H7 (cell line): ENCODE measurements at regions not wholly inside any gene's neighbourhood (a gene's known extent, or its start where the extent isn't known, plus 50 kb on each side); places are given as distances from the start of the nearest gene placed in this dataset.
A peak's percentile ranks its signal among the peaks of the same experiment; 100 is the strongest.

Source experiments
- DNase-seq: peaks from one replicate; pipeline ENCODE4 v3.0.0; 2012
- H3K27me3 ChIP-seq: 2 replicates; pipeline ENCODE4 v1.6.0; 2011; ENCODE audit warnings: mild to moderate bottlenecking, low read length; ENCODE audit not compliant: control insufficient read depth, insufficient read depth
- H3K36me3 ChIP-seq: replicated peaks from 2 replicates; pipeline ENCODE4 v1.5.1; 2011; ENCODE audit warnings: low read length; ENCODE audit not compliant: control insufficient read depth, insufficient read depth
- H3K4me3 ChIP-seq: 2 replicates; pipeline ENCODE4 v1.5.1; 2011; ENCODE audit warnings: low read depth, mild to moderate bottlenecking, control low read depth, low read length, moderate library complexity; ENCODE audit not compliant: insufficient read depth

DNA sequence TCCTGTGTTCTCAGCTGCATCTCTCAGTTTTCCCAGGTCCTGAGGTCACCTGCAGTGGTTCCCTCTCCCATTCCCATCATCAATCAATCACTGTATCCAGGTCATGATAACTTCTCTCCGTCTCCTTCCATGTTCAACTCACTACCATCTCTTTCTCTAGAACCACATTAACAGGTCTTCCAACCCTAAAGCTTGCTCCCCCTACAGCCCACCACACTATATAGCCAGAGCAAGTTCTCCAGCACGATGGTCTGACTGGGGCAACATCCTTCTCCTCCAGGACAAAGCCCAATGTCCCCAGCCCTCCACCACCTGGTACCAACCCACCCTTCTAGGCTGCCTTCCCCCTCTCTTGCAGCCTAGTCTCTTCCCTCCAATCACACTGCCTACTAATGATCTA is 241.6 kb downstream of the CDK5RAP2 start:
- H3K27me3 ChIP-seq = no peaks in the 10 kb centered on the region
- H3K36me3 ChIP-seq = no peaks in the 10 kb centered on the region

DNA sequence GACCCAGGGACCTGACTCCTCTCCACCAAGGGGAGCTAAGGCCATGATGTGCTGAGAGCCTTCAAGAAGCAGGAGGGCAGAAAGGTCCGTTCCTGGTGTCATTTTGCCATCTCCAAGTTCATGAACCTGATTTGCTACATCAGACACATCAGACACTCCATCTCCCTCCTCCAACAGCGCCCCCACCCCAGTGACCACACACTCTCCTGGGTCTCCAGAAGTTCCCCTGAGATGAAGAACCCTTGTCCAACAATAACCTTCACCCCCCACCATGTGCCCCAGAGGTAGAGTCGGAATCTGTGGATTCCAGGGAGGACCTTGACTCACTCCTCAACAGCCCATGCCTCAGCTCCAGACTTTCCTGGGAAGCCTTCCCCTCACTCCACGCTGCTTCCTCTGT is 242.8 kb downstream of the CDK5RAP2 start:
- H3K27me3 ChIP-seq = no peaks in the 10 kb centered on the region
- DNase-seq = no peak
- H3K36me3 ChIP-seq = no peaks in the 10 kb centered on the region
- no peak overlapping the region for H3K4me3 ChIP-seq

More for the DNA sequence above, 241.6 kb downstream of the CDK5RAP2 start:
- no peak overlapping the region for H3K4me3 ChIP-seq
- no peak for DNase-seq

DNA sequence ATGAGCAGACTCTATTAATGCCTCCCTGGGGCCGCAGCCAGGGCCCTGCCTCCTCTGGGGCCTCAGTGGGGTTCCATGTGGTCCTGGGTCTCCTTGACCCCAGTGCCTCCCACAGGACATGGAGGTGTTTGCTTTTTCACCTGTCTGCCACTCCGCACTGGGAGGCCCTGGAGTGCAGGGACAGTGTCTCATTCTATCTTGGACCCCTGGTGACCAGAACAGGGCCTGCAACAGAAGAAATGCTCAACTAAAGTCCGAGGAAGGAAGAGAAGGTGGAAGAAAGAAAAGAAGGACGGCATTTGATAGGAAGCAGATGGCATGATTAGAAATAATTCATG is 243.2 kb downstream of the CDK5RAP2 start:
- no peak for DNase-seq
- Histone ChIP-seq H3K4me3 (no peak overlapping the region), H3K27me3 (no peaks in the 10 kb centered on the region), H3K36me3 (no peaks in the 10 kb centered on the region)

DNA sequence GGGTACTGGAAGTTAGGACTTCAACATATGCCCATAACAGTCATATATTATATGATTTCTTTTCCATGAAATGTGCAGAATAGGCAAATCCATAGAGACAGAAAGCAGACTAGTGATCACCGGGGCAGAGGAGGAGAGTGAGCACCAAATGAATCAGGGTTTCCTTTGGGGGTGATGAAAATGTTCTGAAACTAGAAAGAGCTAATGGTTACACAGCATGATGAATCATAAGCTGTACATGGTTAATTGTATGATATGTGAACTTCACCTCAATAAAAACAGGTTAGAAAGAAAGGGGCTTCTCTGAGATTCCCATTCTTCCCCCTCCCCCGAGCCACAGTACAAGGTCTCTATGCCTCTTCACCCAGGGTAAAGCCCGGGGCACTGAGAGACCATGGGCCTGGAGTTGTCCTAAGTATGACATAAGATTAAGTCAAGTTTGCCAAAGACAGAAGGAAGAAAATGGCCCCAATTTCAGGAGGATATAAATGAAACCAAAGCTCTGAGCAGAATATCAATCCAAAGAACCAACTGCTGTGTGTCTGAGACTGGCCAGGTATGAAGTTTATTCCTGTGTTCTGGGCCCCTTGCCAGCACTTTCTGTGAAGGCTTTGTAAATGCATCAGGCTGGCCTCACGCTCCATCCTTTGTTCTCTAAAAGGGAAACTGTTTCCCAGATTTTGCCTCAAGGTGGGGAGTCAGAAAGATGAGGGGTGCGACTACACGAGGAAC is 243.8 kb downstream of the CDK5RAP2 start:
- Histone ChIP-seq H3K36me3 (no peaks in the 10 kb centered on the region), H3K27me3 (no peaks in the 10 kb centered on the region), H3K4me3 (no peak overlapping the region)
- no peak for DNase-seq

DNA sequence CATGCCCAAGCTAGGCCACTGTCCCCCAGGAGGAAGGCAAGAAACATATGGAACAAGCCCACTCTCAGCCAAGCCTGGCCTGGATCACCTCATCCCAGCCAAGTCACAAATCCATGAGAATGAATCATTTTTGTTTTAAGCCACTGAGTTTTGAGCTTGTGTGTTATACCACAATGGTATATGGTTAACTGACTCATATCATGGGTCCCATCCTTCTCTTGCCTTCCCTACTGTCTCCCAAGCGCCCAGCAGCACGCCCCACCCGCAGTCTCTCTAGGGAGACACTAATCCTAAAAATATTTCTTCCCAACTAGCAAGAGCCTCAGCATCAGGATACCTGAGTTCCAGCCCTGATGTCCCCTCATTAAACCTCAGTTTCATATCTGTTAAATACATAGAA is 248.1 kb downstream of the CDK5RAP2 start:
- Histone ChIP-seq H3K36me3 (no peaks in the 10 kb centered on the region), H3K4me3 (no peak overlapping the region), H3K27me3 (no peaks in the 10 kb centered on the region; the same call in 1 of the 2 replicates)
- no peak for DNase-seq

DNA sequence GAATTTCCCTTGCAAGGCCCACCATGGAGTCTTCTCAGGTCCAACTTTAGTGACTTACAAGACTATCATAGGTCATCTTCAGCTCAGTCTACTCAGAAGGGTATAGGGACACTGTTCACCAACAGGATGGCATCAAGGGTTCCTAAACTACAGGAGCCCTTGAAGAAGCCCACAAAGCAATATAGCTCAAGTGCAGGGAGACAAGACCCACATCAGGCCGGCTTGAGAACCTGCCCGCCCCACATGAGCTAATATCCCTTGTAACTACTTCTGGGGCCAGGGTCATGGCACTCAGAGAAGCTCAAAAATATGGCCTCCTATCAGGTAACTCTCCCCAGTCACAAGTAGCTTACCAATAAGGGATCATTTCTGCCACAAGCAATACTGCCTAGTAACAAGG is 249.9 kb downstream of the CDK5RAP2 start:
- Histone ChIP-seq H3K4me3 (no peak overlapping the region), H3K36me3 (no peaks in the 10 kb centered on the region), H3K27me3 (no peaks in the 10 kb centered on the region; the same call in 1 of the 2 replicates)
- DNase-seq = no peak

DNA sequence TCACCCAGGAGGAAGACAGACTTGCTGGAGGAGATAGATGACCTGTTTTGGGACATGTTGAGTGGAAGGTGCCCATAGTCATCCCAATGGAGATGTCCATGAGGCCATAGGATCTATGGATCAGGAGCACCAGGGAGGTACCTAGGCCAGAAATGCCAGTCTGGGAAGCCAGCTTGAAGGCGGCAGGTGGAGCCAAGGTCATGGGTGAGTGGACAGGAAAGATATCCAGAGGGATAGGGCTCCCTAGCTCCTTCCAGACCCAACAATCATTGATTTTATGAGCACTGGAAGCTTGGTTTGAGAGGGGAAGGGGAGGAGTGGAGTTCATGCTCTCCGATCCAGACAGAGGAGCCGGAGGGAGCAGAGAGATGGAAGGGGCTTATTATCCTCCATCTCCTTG is 252.6 kb downstream of the CDK5RAP2 start:
- no peak for DNase-seq
- H3K4me3 ChIP-seq = no peak overlapping the region
- H3K27me3 ChIP-seq = no peaks in the 10 kb centered on the region; the same call in 1 of the 2 replicates
- H3K36me3 ChIP-seq = no peaks in the 10 kb centered on the region

DNA sequence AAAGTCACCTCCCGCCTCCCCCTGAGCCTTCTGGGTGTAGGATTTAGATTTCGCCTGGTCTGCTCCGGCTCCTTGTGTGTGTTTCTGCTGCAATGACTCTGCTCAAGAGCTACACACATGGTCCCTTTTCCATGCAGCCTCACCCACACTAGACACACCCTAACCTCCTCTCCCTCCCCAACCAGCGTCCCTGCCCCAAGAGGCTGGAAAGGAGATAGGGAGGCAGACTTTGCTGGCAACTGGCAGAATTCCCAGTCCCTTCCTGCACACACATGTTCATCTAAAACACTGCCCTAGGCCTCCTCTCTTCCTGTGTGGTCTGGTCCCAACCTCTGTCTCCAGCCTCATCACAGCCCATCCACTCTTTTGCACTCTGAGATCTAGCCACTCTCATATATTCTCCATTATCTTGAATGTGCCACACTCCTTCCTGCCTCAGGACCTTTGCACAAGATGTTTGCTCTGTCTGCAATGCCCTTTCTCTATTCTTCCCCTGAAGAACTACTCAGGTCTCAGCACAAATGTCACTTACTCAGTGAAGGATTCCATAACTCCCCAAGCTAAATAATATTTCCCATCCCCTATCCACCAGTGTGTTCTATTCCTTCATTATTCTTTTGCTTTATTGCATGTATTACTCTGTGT is 253.8 kb downstream of the CDK5RAP2 start:
- Histone ChIP-seq H3K4me3 (no peak overlapping the region), H3K36me3 (no peaks in the 10 kb centered on the region), H3K27me3 (no peaks in the 10 kb centered on the region; the same call in 1 of the 2 replicates)
- DNase-seq = no peak

DNA sequence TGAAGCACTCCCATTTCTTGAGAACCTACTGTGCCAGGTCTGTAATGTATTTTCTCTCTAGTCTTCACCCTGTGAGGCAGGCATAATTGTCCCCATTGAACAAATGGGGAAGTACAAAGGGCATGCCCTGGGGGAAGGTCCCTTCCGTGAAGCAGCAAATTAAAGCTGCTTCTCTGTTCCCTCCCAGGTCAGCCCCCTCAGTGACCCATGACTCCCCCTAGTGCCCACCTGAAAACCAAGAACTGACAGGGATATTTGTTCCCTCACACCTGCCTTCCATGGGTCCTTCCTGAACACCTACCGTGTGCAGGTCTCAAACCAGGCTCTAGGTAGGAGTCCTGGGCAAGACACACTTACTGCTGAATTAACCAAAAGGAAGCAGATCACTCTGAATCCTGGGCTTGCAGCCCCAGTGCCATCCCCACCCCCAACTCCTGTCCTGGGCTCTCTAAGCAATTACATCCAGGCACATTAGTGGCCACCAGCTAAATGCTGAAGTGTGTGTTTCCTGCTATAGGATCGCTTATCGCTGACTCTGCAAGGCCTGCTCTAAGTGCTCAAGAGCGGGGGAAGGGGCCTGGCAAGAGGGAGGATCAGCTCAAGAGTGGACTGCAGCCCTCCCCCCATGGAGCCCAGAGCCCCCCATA is 254.8 kb downstream of the CDK5RAP2 start:
- H3K4me3 ChIP-seq = no peak overlapping the region
- peak; percentile 76 for DNase-seq
- H3K36me3 ChIP-seq = no peaks in the 10 kb centered on the region
- H3K27me3 ChIP-seq = no peaks in the 10 kb centered on the region; the same call in 1 of the 2 replicates

DNA sequence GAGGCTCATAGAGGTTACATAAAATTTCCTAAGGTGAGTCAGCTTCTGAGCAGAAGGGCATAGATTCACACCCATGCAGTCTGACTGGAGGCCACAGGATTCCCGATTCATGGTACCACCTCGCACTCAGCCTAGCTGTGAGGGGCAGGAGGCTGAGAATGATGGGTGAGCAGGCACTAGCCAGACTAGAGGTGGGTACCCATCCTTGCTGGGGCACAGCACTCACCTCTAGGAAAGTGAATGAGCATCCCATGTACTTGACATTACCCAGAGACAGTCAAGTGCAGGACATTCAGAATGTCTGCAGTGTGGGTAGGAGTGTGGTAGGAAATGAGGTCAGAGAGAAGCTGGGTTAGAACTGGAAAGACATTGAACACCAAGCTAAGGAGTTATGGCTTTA is 255.5 kb downstream of the CDK5RAP2 start:
- H3K36me3 ChIP-seq = no peaks in the 10 kb centered on the region
- DNase-seq = no peak
- H3K27me3 ChIP-seq = no peaks in the 10 kb centered on the region; the same call in 1 of the 2 replicates
- H3K4me3 ChIP-seq = no peak overlapping the region

DNA sequence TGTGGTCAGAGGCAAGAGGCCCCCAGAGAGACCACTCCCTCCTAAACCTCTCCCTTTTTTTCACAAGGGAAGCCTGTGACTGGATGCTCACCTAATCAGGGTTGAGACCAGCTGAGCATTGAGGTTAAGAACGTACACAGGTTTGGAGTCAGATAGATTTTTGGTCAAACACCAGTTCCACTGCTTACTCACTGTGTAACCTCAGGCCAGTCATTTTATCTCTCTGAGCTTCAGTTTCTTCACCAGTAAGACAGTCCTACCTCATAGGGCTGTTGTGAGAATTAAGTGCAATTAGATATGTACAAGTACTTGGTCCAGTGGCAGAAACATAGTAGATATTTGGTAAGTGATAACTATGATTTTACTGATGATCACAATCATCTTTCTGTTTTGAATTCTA is 256.8 kb downstream of the CDK5RAP2 start:
- no peaks in the 10 kb centered on the region for H3K36me3 ChIP-seq
- H3K4me3 ChIP-seq = no peak overlapping the region
- DNase-seq = no peak
- H3K27me3 ChIP-seq = no peaks in the 10 kb centered on the region; the same call in 1 of the 2 replicates

DNA sequence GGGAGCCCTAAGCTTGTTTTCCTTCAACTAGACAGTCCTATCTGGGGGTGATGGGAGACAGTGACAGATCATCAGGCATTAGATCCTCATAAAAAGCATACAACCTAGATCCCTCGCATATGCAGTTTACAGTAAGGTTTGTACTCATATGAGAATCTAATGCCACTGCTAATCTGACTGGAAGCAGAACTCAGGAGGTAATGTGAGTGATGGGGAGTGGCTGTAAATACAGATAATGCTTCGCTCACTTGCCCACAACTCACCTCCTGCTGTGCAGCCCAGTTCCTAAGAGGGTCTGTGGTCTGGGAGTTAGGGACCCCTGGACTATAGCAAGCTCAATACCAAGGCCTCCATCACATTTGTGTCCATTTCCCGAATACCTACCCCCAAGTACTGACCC is 260.5 kb downstream of the CDK5RAP2 start:
- no peak for DNase-seq
- no peaks in the 10 kb centered on the region; the same call in 1 of the 2 replicates for H3K27me3 ChIP-seq

DNA sequence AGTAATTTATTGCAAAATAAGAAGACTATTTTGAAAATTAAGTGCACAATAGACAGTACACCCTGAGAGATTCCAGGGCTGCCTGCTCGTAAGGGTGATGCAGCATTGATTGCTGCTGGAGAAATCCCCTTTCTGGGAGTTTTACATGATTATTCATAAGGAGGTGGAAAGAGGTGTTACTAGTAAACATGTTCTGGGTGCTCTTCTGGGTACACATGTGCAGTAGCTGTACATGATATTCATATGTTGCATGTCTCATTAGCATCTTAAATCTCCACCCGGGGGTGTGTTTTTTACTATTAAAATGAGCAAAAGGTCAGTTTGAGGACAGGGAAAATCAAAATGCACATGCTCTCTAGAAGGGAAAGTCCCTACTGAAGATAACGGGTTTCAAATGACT is 264.8 kb downstream of the CDK5RAP2 start:
- no peak for DNase-seq
- H3K36me3 ChIP-seq = no peaks in the 10 kb centered on the region

More for the DNA sequence above, 260.5 kb downstream of the CDK5RAP2 start:
- H3K36me3 ChIP-seq = no peaks in the 10 kb centered on the region
- H3K4me3 ChIP-seq = no peak overlapping the region

DNA sequence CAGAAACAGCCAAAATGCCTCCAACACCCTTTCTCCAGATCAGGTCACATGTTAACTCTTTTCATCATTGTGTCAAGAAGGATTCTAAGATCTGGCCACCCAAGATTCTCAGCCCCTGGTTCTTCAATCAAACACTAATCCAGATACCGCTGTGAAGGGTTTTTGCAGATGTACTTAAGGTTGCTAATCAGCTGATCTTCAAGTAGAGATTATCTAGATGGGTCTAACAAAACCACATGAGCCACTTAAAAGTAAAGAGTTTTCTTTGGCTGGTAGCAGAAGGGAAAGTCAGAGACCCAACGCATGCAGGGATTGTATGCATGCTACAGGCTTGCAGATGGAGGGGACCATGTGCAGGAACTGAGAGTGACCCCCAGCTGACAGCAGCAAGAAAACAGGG is 267.9 kb downstream of the CDK5RAP2 start:
- Histone ChIP-seq H3K27me3 (no peaks in the 10 kb centered on the region), H3K36me3 (no peaks in the 10 kb centered on the region), H3K4me3 (no peak overlapping the region)
- DNase-seq = no peak

More for the DNA sequence above, 264.8 kb downstream of the CDK5RAP2 start:
- no peak overlapping the region for H3K4me3 ChIP-seq
- H3K27me3 ChIP-seq = no peaks in the 10 kb centered on the region

DNA sequence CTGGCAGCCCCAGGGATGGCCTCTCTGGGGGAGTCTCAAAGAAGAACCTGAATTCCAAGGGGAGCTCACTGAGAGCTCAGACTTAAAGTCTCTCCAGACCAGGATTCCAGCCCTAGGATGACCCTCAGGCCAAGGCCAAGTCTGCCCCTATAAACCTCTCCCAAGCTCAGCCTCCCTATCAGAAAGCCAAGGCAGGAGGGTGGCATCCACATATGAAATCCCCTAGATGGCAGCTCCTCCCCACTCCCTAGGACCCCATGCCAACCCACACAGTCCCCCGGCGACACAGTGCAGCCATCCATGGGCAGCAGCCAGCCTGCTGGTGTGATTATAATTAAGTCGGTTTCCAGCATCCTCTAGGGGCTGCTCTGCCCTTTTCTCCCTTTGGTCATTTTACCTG is 269.9 kb downstream of the CDK5RAP2 start:
- H3K4me3 ChIP-seq = no peak overlapping the region
- no peak for DNase-seq
- no peaks in the 10 kb centered on the region for H3K36me3 ChIP-seq
- no peaks in the 10 kb centered on the region for H3K27me3 ChIP-seq
